ENCODE measurements at regions not wholly inside any gene's neighbourhood (a gene's known extent, or its start where the extent isn't known, plus 50 kb on each side); places are given as distances from the start of the nearest gene placed in this dataset.

DNA sequence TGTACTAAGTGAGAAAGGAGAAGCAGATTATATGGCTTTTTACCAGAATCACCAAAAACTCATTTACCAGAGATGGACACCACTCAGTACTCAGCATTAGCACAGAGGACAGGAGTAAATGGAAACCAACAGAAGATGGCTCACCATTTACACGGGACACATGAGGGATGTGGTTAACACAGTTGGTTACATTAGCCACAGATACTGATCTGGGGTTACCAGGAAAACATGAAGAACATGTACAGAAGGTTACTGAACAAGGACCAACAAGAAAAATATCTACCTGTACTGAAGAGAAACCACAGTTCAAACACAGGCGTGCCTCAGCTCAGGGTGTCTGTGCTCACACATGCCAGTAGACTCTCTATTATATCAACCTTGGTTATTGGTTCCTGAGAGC is 1285.8 kb upstream of the SORCS1 start:
- Histone ChIP-seq H3K9me2 (ENCODE audit: insufficient read depth) (no peaks in the 10 kb centered on the region), H3K79me2 (replicated peaks; ENCODE audit: insufficient read depth) (no peaks in the 10 kb centered on the region), H4K20me1 (replicated peaks; ENCODE audit: insufficient read depth) (no peaks in the 10 kb centered on the region), H3K4me2 (no peak overlapping the region), H2AFZ (no peak overlapping the region), H3K36me3 (ENCODE audit: insufficient read depth) (no peaks in the 10 kb centered on the region), H3F3A (replicated peaks; ENCODE audit: low read depth) (no peaks in the 10 kb centered on the region), H3K27ac (ENCODE audit: low read depth) (no peak overlapping the region), H3K4me3 (no peak overlapping the region), H3K27me3 (ENCODE audit: insufficient read depth) (no peaks in the 10 kb centered on the region), H3K4me1 (ENCODE audit: insufficient read depth) (no peaks in the 10 kb centered on the region)
- ATAC-seq (no peak), DNase-seq (ENCODE audit: low spot score) (no peak)
- no peaks in the 10 kb centered on the region; the same call in 2 of the 3 replicates for H3K4me1 Mint-ChIP-seq
- H3K36me3 Mint-ChIP-seq (ENCODE audit: low read depth) = no peaks in the 10 kb centered on the region
- H3K27ac Mint-ChIP-seq = no peak overlapping the region
- TF ChIP-seq, protein P1, sequence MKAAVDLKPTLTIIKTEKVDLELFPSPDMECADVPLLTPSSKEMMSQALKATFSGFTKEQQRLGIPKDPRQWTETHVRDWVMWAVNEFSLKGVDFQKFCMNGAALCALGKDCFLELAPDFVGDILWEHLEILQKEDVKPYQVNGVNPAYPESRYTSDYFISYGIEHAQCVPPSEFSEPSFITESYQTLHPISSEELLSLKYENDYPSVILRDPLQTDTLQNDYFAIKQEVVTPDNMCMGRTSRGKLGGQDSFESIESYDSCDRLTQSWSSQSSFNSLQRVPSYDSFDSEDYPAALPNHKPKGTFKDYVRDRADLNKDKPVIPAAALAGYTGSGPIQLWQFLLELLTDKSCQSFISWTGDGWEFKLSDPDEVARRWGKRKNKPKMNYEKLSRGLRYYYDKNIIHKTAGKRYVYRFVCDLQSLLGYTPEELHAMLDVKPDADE (IDR thresholded peaks at IDR 0.05) = no peak
- no peak for TF ChIP-seq CREB1 (CRISPR knock-in tag; IDR thresholded peaks at IDR 0.05; ENCODE audit: low read depth)
- TF ChIP-seq, protein P2, sequence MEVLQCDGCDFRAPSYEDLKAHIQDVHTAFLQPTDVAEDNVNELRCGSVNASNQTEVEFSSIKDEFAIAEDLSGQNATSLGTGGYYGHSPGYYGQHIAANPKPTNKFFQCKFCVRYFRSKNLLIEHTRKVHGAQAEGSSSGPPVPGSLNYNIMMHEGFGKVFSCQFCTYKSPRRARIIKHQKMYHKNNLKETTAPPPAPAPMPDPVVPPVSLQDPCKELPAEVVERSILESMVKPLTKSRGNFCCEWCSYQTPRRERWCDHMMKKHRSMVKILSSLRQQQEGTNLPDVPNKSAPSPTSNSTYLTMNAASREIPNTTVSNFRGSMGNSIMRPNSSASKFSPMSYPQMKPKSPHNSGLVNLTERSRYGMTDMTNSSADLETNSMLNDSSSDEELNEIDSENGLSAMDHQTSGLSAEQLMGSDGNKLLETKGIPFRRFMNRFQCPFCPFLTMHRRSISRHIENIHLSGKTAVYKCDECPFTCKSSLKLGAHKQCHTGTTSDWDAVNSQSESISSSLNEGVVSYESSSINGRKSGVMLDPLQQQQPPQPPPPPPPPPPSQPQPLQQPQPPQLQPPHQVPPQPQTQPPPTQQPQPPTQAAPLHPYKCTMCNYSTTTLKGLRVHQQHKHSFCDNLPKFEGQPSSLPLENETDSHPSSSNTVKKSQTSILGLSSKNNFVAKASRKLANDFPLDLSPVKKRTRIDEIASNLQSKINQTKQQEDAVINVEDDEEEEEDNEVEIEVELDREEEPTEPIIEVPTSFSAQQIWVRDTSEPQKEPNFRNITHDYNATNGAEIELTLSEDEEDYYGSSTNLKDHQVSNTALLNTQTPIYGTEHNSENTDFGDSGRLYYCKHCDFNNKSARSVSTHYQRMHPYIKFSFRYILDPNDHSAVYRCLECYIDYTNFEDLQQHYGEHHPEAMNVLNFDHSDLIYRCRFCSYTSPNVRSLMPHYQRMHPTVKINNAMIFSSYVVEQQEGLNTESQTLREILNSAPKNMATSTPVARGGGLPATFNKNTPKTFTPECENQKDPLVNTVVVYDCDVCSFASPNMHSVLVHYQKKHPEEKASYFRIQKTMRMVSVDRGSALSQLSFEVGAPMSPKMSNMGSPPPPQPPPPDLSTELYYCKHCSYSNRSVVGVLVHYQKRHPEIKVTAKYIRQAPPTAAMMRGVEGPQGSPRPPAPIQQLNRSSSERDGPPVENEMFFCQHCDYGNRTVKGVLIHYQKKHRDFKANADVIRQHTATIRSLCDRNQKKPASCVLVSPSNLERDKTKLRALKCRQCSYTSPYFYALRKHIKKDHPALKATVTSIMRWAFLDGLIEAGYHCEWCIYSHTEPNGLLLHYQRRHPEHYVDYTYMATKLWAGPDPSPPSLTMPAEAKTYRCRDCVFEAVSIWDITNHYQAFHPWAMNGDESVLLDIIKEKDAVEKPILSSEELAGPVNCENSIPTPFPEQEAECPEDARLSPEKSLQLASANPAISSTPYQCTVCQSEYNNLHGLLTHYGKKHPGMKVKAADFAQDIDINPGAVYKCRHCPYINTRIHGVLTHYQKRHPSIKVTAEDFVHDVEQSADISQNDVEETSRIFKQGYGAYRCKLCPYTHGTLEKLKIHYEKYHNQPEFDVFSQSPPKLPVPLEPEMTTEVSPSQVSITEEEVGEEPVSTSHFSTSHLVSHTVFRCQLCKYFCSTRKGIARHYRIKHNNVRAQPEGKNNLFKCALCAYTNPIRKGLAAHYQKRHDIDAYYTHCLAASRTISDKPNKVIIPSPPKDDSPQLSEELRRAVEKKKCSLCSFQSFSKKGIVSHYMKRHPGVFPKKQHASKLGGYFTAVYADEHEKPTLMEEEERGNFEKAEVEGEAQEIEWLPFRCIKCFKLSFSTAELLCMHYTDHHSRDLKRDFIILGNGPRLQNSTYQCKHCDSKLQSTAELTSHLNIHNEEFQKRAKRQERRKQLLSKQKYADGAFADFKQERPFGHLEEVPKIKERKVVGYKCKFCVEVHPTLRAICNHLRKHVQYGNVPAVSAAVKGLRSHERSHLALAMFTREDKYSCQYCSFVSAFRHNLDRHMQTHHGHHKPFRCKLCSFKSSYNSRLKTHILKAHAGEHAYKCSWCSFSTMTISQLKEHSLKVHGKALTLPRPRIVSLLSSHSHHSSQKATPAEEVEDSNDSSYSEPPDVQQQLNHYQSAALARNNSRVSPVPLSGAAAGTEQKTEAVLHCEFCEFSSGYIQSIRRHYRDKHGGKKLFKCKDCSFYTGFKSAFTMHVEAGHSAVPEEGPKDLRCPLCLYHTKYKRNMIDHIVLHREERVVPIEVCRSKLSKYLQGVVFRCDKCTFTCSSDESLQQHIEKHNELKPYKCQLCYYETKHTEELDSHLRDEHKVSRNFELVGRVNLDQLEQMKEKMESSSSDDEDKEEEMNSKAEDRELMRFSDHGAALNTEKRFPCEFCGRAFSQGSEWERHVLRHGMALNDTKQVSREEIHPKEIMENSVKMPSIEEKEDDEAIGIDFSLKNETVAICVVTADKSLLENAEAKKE (CRISPR knock-in tag; IDR thresholded peaks at IDR 0.05) = no peak
- TF ChIP-seq JUNB (IDR thresholded peaks at IDR 0.05; ENCODE audit: unreplicated experiment) = no peak
- TF ChIP-seq ZNF331 (CRISPR knock-in tag; IDR thresholded peaks at IDR 0.05; ENCODE audit: low read depth) = no peak
- TF ChIP-seq EZH2phosphoT487 (IDR thresholded peaks at IDR 0.05; ENCODE audit: unreplicated experiment) = no peak
- no peak for TF ChIP-seq ZNF114 (CRISPR knock-in tag; IDR thresholded peaks at IDR 0.05)
- no peak for TF ChIP-seq STAT1 (IDR thresholded peaks at IDR 0.05; ENCODE audit: unreplicated experiment)
- no peak for TF ChIP-seq POLR2AphosphoS5 (IDR thresholded peaks at IDR 0.05; ENCODE audit: low read depth)
- TF ChIP-seq, protein P3, sequence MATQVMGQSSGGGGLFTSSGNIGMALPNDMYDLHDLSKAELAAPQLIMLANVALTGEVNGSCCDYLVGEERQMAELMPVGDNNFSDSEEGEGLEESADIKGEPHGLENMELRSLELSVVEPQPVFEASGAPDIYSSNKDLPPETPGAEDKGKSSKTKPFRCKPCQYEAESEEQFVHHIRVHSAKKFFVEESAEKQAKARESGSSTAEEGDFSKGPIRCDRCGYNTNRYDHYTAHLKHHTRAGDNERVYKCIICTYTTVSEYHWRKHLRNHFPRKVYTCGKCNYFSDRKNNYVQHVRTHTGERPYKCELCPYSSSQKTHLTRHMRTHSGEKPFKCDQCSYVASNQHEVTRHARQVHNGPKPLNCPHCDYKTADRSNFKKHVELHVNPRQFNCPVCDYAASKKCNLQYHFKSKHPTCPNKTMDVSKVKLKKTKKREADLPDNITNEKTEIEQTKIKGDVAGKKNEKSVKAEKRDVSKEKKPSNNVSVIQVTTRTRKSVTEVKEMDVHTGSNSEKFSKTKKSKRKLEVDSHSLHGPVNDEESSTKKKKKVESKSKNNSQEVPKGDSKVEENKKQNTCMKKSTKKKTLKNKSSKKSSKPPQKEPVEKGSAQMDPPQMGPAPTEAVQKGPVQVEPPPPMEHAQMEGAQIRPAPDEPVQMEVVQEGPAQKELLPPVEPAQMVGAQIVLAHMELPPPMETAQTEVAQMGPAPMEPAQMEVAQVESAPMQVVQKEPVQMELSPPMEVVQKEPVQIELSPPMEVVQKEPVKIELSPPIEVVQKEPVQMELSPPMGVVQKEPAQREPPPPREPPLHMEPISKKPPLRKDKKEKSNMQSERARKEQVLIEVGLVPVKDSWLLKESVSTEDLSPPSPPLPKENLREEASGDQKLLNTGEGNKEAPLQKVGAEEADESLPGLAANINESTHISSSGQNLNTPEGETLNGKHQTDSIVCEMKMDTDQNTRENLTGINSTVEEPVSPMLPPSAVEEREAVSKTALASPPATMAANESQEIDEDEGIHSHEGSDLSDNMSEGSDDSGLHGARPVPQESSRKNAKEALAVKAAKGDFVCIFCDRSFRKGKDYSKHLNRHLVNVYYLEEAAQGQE (IDR thresholded peaks at IDR 0.05; ENCODE audit: unreplicated experiment) = no peak
- no peaks in the 10 kb centered on the region for H3K27me3 Mint-ChIP-seq (ENCODE audit: insufficient read depth, low read depth, poor library complexity)
- no peak overlapping the region for H3K4me3 Mint-ChIP-seq
- H3K9me3 Mint-ChIP-seq = no peaks in the 10 kb centered on the region

All from GM23338 (cell line).